Left ventricle myocardium inferior (tissue), 1 donor: ENCODE measurements at regions not wholly inside any gene's neighbourhood (a gene's known extent, or its start where the extent isn't known, plus 50 kb on each side); places are given as distances from the start of the nearest gene placed in this dataset.

Experiments used
- DNase-seq: peaks from one replicate; pipeline ENCODE4 v3.0.0-alpha.2; 2020
- H3K27ac ChIP-seq: fragments of 200-600 bp; replicated peaks from 2 replicates; pipeline ENCODE4 v1.8.0; 2021
- H3K27me3 ChIP-seq: fragments of 200-600 bp; 2 replicates; pipeline ENCODE4 v1.8.0; 2021; ENCODE audit warnings: low read depth
- H3K36me3 ChIP-seq: fragments of 200-600 bp; 2 replicates; pipeline ENCODE4 v1.8.0; 2021
- H3K4me1 ChIP-seq: fragments of 200-600 bp; 2 replicates; pipeline ENCODE4 v1.8.0; 2021
- H3K4me3 ChIP-seq: fragments of 200-600 bp; 2 replicates; pipeline ENCODE4 v1.8.0; 2021; ENCODE audit warnings: mild to moderate bottlenecking, moderate library complexity
- H3K9me3 ChIP-seq: fragments of 200-600 bp; replicated peaks from 2 replicates; pipeline ENCODE4 v1.8.0; 2021
- intact Hi-C: fragments of 100-400 bp; cut with micrococcal nuclease; formaldehyde crosslinking; loops from one replicate; pipeline ENCODE4 v1.11.0; 2022
- TF ChIP-seq, protein P1 (sequence below): fragments of 200-600 bp; IDR thresholded peaks from 2 replicates; pipeline ENCODE4 v1.8.0; 2021; ENCODE audit warnings: antibody characterized with exemption, mild to moderate bottlenecking, borderline replicate concordance
- donor health status: DM: no; HTN: yes; CAD: no; lungs with severe emphysema.

- Histone ChIP-seq H3K27me3 (no peaks in the 10 kb centered on the region), H3K36me3 (no peaks in the 10 kb centered on the region), H3K27ac (no peak overlapping the region), H3K4me3 (no peak overlapping the region), H3K4me1 (peaks cover 24% of the 10 kb centered on the region), H3K9me3 (no peaks in the 10 kb centered on the region)
- no peak for DNase-seq
- intact Hi-C loops: no loop called here
- TF ChIP-seq, protein P1, sequence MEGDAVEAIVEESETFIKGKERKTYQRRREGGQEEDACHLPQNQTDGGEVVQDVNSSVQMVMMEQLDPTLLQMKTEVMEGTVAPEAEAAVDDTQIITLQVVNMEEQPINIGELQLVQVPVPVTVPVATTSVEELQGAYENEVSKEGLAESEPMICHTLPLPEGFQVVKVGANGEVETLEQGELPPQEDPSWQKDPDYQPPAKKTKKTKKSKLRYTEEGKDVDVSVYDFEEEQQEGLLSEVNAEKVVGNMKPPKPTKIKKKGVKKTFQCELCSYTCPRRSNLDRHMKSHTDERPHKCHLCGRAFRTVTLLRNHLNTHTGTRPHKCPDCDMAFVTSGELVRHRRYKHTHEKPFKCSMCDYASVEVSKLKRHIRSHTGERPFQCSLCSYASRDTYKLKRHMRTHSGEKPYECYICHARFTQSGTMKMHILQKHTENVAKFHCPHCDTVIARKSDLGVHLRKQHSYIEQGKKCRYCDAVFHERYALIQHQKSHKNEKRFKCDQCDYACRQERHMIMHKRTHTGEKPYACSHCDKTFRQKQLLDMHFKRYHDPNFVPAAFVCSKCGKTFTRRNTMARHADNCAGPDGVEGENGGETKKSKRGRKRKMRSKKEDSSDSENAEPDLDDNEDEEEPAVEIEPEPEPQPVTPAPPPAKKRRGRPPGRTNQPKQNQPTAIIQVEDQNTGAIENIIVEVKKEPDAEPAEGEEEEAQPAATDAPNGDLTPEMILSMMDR: no peak
Observed at GRCh38 chr5:155750101-155750500, 576.9 kb upstream of the SGCD start.

GRCh38 chr5:155750571-155750970 lies 576.4 kb upstream of the SGCD start:
- Histone ChIP-seq H3K36me3 (no peaks in the 10 kb centered on the region), H3K27me3 (no peaks in the 10 kb centered on the region), H3K4me3 (no peak overlapping the region), H3K4me1 (peaks cover 29% of the 10 kb centered on the region), H3K27ac (no peak overlapping the region), H3K9me3 (no peaks in the 10 kb centered on the region)
- intact Hi-C loops: no loop called here
- TF ChIP-seq, protein P1: no peak
- DNase-seq: no peak

DNA sequence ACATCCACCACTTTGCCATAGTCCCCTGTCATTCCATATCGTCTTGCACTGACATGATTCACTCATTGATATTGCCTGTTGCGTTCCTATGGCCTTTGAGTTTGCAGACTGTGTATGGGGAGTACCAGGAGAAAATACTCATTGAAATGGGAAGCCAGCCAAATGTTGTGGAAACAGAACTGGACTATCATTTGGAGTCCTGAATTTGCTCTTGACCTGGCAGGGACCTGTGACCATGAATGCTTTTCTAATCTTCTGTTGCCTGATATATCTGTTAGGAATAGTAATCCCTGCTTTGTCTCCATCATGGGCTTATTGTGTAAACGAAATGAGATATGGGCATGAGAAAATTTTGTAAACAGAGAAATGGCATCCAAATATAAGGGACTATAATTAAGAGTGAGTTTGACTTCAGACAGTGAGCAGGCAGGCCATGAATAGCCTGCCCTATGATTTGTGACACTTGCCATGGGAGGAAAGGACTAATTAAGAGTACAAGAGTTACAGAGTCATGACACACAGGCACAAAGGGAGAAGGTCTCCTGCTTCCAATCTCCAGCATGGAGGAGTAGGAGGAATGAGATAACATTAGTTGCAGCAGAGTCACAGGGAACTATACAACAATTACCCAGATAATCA lies 572.9 kb upstream of the SGCD start:
- Histone ChIP-seq H3K36me3 (no peaks in the 10 kb centered on the region), H3K4me3 (no peak overlapping the region), H3K9me3 (no peaks in the 10 kb centered on the region), H3K27ac (peak overlapping the region; percentile 79), H3K4me1 (peaks cover 29% of the 10 kb centered on the region), H3K27me3 (no peaks in the 10 kb centered on the region)
- no peak for DNase-seq
- intact Hi-C loops: no loop called here
- TF ChIP-seq, protein P1: no peak

DNA sequence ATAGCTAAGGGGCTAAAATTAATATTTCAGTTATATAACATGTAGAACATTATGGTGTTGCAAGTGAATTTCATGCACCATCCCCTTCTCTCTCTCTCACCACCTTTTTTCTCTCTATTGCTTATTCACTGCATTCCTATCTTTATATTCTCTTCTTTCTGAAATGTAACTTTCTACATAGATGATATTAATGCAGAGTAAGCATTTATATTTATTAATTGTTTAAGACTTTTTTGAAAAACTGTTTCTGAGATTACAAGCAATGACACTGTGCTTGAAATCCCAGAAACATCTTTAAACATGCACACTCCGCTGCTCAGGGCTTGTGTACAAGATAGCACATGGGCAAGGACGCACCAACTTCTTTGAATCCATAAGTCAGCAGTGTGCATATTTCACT lies 567.7 kb upstream of the SGCD start:
- TF ChIP-seq, protein P1: no peak
- Histone ChIP-seq H3K27ac (no peak overlapping the region), H3K36me3 (no peaks in the 10 kb centered on the region), H3K4me3 (no peak overlapping the region), H3K4me1 (peaks cover 31% of the 10 kb centered on the region), H3K27me3 (no peaks in the 10 kb centered on the region), H3K9me3 (no peaks in the 10 kb centered on the region)
- intact Hi-C loops: no loop called here
- no peak for DNase-seq

DNA sequence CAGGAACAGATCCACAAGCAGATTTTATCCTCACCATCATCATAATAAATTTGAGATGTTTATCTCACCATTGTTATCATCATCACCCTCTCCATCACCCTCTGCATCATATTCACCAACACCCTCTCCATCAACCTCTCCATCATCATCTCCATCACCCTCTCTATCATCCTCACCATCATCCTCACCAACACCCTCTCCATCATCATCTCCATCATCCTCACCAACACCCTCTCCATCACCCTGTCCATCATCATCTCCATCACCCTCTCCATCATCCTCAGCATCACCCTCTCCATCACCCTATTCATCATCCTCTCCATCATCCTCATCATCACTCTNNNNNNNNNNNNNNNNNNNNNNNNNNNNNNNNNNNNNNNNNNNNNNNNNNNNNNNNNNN lies 567.0 kb upstream of the SGCD start:
- no peaks in the 10 kb centered on the region for H3K36me3 ChIP-seq
- DNase-seq: no peak
- TF ChIP-seq, protein P1: no peak
- no peaks in the 10 kb centered on the region for H3K27me3 ChIP-seq
- peaks cover 28% of the 10 kb centered on the region for H3K4me1 ChIP-seq
- no peak overlapping the region for H3K27ac ChIP-seq
- H3K9me3 ChIP-seq: no peaks in the 10 kb centered on the region
- intact Hi-C loops: no loop called here
- no peak overlapping the region for H3K4me3 ChIP-seq
